ENCODE measurements at regions not wholly inside any gene's neighbourhood (a gene's known extent, or its start where the extent isn't known, plus 50 kb on each side); places are given as distances from the start of the nearest gene placed in this dataset.

- H3K9me3 ChIP-seq = no peaks in the 10 kb centered on the region
- no peak overlapping the region for H3K4me3 ChIP-seq
- TF ChIP-seq CTCF (IDR thresholded peaks at IDR 0.05) = no peak
- no peaks in the 10 kb centered on the region for H3K4me1 ChIP-seq
- H3K27me3 ChIP-seq = peaks cover 0 to 3% of the 10 kb centered on the region in 2 donors
- DNase-seq (ENCODE audit: low spot score) = no peak
- no peaks in the 10 kb centered on the region for H3K36me3 ChIP-seq
- no peak overlapping the region for H3K27ac ChIP-seq
Observed at GRCh38 chrX:147763131-147763530, 148.6 kb upstream of the FMR1 start.

GRCh38 chrX:147764868-147765267, 146.9 kb upstream of the FMR1 start:
- Histone ChIP-seq H3K9me3 (no peaks in the 10 kb centered on the region), H3K27ac (no peak overlapping the region), H3K36me3 (no peaks in the 10 kb centered on the region), H3K27me3 (peaks cover 0 to 3% of the 10 kb centered on the region in 2 donors), H3K4me1 (no peaks in the 10 kb centered on the region), H3K4me3 (no peak overlapping the region)
- DNase-seq (ENCODE audit: low spot score) = no peak
- TF ChIP-seq CTCF (IDR thresholded peaks at IDR 0.05) = no peak

- no peak for DNase-seq (ENCODE audit: low spot score)
- H3K27ac ChIP-seq = no peak overlapping the region
- H3K36me3 ChIP-seq = no peaks in the 10 kb centered on the region
- no peaks in the 10 kb centered on the region for H3K27me3 ChIP-seq
- H3K4me1 ChIP-seq = no peaks in the 10 kb centered on the region
- H3K9me3 ChIP-seq = no peaks in the 10 kb centered on the region
- no peak for TF ChIP-seq CTCF (IDR thresholded peaks at IDR 0.05)
- no peak overlapping the region for H3K4me3 ChIP-seq
Observed at GRCh38 chrX:147770858-147771257, 140.9 kb upstream of the FMR1 start.

GRCh38 chrX:147776988-147777387, 134.7 kb upstream of the FMR1 start:
- Histone ChIP-seq H3K27me3 (no peaks in the 10 kb centered on the region), H3K4me1 (no peaks in the 10 kb centered on the region), H3K4me3 (no peak overlapping the region), H3K36me3 (no peaks in the 10 kb centered on the region), H3K27ac (no peak overlapping the region), H3K9me3 (no peaks in the 10 kb centered on the region)
- no peak for TF ChIP-seq CTCF (IDR thresholded peaks at IDR 0.05)
- no peak for DNase-seq (ENCODE audit: low spot score)

GRCh38 chrX:147779173-147779572, 132.5 kb upstream of the FMR1 start:
- TF ChIP-seq CTCF (IDR thresholded peaks at IDR 0.05) = no peak
- no peaks in the 10 kb centered on the region for H3K27me3 ChIP-seq
- no peak for DNase-seq (ENCODE audit: low spot score)
- no peak overlapping the region for H3K27ac ChIP-seq
- no peaks in the 10 kb centered on the region for H3K4me1 ChIP-seq
- H3K36me3 ChIP-seq = no peaks in the 10 kb centered on the region
- H3K9me3 ChIP-seq = no peaks in the 10 kb centered on the region
- no peak overlapping the region for H3K4me3 ChIP-seq

GRCh38 chrX:147781844-147782243, 129.9 kb upstream of the FMR1 start:
- H3K27ac ChIP-seq = no peak overlapping the region
- TF ChIP-seq CTCF (IDR thresholded peaks at IDR 0.05) = no peak
- no peak overlapping the region for H3K4me3 ChIP-seq
- no peak for DNase-seq (ENCODE audit: low spot score)
- no peaks in the 10 kb centered on the region for H3K36me3 ChIP-seq
- no peaks in the 10 kb centered on the region for H3K4me1 ChIP-seq
- no peaks in the 10 kb centered on the region for H3K9me3 ChIP-seq
- H3K27me3 ChIP-seq = no peaks in the 10 kb centered on the region
